HG03439 (cell line): ENCODE measurements at regions not wholly inside any gene's neighbourhood (a gene's known extent, or its start where the extent isn't known, plus 50 kb on each side); places are given as distances from the start of the nearest gene placed in this dataset.
"Not testable (repeated sequence)": the region's sequence is repeated elsewhere in the genome, so short reads cannot be mapped to it uniquely, and the experiment has no call there.

ENCODE experiments used
- ATAC-seq: cut with Tn5 transposase; IDR thresholded peaks from one replicate; pipeline ENCODE4 v1.9.1; 2021; ENCODE audit warnings: mild to moderate bottlenecking, moderate library complexity; ENCODE audit not compliant: unreplicated experiment

GRCh38 chr4:9604031-9604892 is 160.0 kb downstream of the DEFB131A start:
- ATAC-seq: not testable (repeated sequence)

GRCh38 chr4:9604893-9605190 is 160.6 kb downstream of the DEFB131A start:
- not testable (repeated sequence) for ATAC-seq

DNA sequence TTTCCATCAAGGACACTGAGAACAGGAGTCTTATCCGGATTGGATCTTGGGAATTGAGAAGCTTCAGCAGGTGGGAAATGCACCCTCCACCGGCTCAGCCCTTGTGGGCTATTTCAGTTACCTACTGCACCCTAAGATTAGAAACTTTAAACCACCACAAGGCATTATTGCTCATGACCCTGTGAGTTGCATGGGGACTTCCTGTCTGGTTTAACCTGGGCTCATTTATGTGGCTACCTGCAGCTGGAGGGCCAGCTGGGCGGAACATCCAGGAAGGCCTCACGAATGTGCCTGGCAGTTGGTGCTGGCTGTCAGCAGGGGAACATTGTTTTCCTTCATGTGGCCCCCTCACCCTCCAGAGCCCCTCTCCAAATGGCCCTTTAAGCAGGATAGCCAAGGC is 164.1 kb downstream of the DEFB131A start:
- ATAC-seq: no peak

DNA sequence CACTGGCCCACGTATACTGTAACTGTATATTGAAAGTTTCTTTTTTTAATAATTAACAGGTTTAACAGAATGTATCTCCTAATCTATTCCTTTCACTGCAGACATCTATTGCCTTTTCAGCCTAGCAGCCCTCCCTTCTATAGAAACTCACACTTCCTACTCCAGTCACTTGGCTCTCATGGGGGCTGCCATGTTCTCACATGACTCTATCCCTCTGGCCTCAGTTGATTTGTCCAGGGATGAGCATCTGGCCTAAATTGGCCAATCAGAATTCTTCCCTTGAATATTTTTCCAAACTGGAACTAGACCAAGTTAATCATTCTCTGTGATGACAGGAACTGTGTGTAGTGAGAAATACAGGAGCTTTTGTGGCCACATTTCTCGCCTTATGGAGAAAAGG is 166.1 kb downstream of the DEFB131A start:
- ATAC-seq: not testable (repeated sequence)

- ATAC-seq: no peak
These were observed 166.9 kb downstream of the DEFB131A start for GRCh38 chr4:9611101-9611500.

- ATAC-seq: not testable (repeated sequence)
These were observed 145.0 kb upstream of the DRD5 start for GRCh38 chr4:9636411-9636810.

GRCh38 chr4:9659678-9660077 is 121.8 kb upstream of the DRD5 start:
- not testable (repeated sequence) for ATAC-seq

- ATAC-seq: not testable (repeated sequence)
These were observed 120.5 kb upstream of the DRD5 start for GRCh38 chr4:9660955-9661354.

DNA sequence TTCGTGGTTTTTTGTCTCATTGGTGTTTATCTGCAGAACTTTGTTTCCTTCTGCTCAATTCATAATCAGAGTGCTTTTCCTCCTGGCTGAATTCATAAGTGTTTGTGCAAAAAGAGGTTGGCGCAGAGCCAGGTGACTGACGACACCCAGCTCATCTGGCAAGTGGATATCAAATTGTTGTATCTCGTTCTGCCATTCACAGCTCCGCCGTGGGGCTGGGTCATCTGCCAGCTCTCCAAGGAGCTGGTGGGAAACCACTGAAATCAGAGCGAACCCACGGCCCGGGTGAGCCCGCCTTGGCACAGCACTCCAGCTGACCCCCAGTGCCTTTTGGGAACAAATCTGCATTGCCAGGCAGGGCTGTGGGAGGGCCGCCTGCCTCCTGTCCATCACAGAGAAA is 110.7 kb upstream of the DRD5 start:
- not testable (repeated sequence) for ATAC-seq

- ATAC-seq: not testable (repeated sequence)
These were observed 104.1 kb upstream of the DRD5 start for GRCh38 chr4:9677357-9677756.

DNA sequence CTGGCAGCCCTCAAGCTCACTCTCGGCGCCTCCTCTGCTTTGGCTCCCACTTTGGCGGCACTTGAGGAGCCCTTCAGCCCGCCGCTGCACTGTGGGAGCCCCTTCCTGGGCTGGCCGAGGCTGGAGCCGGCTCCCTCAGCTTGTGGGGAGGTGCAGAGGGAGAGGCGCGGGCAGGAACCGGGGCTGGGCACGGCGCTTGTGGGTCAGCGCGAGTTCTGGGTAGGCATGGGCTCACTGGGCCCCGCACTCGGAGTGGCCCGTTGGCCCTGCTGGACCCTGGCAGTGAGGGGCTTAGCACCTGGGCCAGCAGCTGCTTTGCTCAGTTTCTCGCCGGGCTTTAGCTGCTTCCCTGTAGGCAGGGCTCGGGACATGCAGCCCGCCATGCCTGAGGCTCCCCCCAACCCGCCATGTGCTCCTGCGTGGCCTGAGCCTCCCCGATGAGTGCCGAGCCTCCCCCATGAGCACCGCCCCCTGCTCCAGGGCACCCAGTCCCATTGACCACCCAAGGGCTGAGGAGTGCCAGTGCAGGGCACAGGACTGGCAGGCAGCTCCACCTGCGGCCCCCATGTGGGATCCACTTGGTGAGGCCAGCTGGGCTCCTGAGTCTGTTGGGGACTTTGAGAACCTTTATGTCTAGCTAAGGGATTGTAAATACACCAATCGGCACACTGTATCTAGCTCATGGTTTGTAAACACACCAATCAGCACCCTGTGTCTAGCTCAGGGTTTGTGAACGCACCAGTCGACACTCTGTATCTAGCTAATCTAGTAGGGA is 101.5 kb upstream of the DRD5 start:
- no peak for ATAC-seq

DNA sequence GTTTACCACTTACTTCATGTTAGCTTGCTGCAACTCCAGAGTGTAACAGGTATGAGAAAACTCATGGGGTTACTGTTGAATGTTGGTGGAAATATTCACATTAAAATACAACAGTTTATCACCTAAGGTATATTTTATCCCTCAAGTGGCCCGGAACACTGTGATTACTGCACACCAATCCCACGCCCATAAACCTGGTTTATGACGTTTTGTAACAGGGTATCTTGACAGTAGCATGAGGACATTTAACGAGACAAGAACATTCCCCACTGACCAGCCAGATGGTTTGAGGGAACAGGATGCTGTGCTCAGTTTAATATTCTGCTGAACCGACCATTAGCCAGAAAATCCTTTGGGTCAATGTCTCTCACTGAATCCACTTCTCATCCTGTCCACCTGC is 98.3 kb upstream of the DRD5 start:
- ATAC-seq: not testable (repeated sequence)

- not testable (repeated sequence) for ATAC-seq
These were observed 96.4 kb upstream of the DRD5 start for GRCh38 chr4:9685016-9685415.

GRCh38 chr4:9685692-9686091 is 95.7 kb upstream of the DRD5 start:
- no peak for ATAC-seq

DNA sequence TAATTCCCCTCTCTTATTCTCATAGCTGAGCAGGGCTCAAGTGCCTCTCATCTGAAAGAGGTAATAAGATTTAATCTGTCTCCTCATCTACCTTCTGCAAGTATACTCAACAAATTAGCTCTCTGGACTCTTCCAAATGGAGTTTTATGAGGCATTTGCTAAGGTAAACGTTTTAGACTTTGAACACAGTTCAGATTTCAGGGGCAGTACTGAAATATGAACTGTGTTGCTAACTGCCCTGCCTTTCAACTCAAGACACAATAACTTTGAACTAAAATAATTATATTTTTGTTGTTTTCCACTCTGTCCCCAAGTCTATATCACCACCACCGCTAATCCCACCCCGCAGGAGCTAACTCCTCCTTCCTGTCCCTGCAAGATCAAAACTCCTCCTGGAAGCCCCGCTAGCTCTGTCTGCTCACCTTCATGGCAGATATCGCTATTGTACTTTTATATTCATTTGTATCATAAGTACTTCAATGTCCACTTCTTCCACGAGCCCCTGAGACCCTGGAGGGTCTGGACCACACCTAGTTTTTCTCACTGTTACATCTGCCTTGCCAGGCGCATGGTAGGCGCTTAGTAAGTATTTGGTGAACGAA is 90.7 kb upstream of the DRD5 start:
- ATAC-seq: not testable (repeated sequence)

DNA sequence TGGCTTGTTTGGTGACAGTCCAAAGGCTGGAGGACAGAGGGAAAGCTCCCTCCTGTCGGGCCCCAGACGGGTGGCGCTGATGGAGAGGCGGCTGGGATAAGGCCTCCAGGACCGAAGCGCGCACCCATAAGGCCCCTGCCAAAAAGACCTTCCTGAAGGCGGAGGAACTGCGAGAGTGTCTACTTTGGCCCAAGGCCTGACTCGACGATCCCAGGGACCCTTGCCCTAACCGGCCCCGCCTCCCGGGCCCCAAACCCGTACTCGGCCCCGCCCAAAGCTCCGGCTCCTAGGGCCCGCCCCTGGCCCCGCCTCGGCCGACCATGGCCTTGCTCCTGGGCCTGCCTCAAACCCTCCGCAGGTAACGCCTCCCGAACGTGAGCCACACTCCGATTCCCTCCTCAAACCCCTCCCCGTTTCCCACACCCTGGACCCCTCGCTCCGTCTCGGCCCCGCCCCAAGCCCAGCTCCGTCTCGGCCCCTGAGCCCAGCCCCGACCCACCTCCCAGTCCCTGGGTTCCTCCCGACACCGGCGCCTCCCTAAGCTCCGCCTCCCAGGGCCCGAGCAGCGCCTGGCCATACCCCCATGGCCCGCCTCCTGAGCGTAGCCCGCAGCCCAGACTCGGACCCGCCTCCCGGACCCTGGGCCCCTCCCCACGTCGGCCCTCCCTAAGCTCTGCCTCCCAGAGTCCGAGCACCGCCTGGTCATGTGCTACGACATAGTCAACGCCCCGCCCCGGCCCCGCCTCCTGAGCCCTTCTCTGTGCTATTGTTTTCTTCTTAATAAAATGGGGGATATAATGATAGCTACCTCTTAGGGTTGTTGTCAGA is 90.0 kb upstream of the DRD5 start:
- peak; percentile 100 for ATAC-seq

DNA sequence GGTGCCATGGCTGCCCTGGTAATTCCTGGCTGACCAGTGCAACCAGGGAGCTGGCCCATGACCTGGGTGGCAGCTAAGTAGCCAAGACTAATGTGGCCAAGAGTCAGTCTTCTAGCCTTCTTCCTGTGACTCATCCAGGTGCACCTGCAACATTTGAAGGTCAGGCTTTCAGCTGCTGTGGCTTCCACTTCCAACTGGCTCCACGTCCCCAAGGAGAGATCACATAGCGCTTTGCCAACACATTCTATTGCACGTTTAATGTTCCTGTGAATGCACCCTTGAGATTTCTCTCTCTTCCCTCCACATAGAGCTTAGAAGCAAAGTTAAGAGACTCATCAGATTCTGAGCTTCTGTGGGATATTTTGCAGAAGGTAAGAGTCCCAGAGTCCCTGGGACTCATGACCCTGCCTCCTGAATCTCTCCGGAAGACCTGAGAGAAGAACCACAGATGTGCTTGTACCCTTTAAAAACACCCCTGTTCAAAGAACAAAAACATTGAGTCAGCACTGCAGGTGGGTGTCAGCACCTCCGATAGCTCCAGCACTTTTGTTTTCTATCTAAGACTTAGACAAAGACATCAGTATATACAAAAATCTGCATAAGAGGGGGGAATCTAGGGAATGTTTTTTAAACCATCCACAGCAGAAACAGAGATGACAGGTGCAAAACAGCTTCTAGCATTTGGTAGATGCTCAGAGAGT is 88.5 kb upstream of the DRD5 start:
- ATAC-seq: not testable (repeated sequence)

- not testable (repeated sequence) for ATAC-seq
These were observed 87.0 kb upstream of the DRD5 start for GRCh38 chr4:9694403-9694802.

DNA sequence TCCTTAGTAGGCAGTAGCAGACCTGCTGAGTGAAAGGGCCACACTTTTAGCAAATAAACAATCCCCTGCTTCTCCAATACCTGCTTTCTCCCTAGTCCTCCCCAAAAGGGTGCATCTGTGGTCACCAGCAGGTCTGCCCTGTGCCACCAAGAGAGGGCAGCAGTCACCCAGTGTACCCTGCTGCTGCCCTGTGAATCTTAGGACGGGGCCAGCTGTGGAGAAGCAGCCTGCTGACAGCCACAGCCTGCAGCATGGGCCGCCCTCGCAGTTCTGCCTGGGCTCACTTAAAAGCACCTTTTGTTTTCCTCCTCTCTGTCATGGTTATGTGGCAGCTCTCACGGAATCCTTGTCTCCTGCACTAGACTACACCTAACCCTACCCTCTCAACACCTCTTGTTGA is 85.4 kb upstream of the DRD5 start:
- ATAC-seq: not testable (repeated sequence)

- ATAC-seq: not testable (repeated sequence)
These were observed 84.9 kb upstream of the DRD5 start for GRCh38 chr4:9696561-9696960.
